NOMO-1 (cell line): ENCODE measurements at regions not wholly inside any gene's neighbourhood (a gene's known extent, or its start where the extent isn't known, plus 50 kb on each side); places are given as distances from the start of the nearest gene placed in this dataset.
A peak's percentile ranks its signal among the peaks of the same experiment; 100 is the strongest.

Source experiments
- DNase-seq, 2 experiments: peaks; one replicate each; lab custom pipeline; 2025; ENCODE audit not compliant: unreplicated experiment in 2 of 2; lab: John Stamatoyannopoulos, UW

DNA sequence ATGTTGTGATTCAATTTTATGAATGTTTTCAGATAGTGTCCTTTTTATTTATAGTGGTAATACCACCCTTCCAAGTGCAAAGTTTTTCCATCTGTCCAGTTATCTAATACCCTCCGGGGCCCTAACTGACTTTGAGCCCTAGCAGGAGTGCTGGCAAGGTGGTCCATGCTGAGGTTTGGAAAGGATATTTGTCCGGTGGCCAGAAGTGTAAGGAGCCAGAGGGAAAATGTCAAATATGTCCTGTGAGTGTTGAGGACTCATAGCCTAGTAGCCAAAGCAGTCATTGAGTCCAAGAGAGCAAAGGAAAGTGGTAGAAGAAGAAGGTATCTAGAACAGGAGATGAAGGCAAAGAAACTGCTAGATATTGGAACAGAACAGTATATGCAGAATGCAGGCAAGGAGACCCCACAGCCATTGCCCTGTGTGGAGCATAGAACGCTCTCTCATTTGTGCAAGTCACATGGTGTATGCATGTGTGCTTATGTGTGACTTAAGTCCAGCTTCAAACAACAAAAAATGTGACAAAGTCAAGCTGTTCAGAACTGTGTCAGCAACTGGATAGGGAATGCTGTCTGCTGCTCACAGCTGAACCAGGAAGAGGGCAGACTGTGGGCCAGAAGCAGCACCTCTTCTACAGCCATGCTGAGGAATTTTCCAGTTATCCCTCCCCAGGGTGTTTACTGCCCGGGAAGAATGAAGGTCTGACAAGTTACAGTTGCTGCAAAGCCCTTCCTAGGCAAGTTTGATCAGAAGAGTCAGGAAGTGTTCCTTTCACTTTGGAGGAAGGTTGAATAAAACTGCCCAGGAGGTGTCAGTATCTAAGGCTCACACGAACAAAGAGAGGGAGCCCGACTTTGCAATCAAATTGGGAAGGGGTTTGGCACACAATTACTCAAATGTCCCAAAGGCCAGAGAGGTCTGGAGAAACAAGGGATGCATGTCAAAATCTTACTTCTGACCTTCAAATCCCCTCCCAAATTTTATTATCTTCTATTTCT is 463.3 kb upstream of the DMAC1 start:
- no peak for DNase-seq

DNA sequence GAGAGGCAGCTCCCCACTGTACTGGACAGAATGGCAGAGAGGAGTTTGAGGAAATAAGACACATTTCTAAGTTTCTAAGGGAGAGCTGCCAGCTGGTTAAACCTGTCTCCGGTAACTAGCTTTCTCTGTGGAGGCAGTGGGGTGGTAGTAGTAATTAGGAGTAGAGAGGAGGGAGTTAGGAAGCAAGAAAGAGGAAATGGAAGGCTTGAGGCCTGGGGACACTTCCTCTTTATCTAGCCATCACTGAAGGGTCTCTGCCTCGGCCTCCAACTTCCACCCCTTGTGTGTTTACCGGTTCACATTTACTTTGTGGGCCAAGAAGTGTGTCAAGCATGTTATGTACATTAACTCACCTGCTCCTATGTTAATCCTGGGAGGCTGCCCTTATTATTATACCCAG is 462.2 kb upstream of the DMAC1 start:
- no peak for DNase-seq

DNA sequence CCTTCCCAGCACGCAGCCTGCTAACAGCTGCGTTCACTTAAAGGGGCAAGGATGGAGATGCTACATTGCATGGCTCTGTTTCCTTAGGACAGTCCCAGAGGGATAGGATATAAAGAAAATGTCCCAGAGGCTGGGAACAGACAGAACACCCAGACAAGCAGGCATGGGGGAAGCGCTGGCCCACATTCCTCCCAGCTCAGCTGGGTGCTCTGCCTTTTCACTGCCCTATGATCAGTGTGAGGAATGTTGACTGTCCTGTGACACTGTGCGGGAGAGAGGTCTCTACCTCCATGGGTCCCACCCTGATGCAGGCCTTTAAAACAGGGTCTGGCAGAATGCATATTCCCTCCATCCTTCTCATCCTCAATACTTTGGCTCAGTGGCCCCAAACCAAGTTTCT is 459.4 kb upstream of the DMAC1 start:
- DNase-seq = no peak

DNA sequence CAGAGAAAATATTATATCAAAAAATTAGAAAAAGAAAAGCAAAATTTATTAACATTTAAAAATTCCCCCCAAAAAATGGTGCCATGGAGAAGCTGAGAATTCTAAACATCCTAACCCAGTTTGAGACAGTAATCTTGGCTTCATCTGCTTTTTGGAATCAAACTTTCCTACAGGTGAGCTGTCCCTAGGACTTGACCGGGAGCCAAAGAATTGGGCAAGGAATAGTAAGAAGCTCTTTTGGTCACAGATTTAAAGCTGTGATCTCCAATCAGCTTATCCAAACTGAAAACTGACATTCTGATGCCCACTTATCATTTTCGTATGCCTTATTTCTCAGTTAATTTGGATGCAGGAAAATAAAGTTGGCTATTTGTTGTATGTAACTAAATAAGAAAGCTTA is 457.3 kb upstream of the DMAC1 start:
- no peak for DNase-seq

DNA sequence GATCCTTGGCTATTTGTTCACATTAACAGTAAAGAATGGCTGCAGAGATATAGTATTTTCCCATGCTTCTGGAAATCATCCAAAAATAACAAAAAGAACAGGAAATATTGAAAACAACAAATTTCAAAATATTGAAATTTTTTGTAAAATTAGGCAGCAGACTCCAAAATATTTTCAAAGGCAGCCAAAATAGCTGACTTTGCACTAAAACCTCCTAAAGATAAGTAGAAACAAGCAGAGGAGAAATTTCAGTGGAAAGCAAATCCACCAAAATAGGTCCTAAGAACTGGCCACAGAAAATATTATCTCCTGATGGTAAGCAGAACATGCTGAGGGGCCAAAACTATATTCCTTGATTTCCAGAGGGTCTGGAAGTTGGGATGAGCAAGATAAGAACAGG is 456.3 kb upstream of the DMAC1 start:
- no peak for DNase-seq

DNA sequence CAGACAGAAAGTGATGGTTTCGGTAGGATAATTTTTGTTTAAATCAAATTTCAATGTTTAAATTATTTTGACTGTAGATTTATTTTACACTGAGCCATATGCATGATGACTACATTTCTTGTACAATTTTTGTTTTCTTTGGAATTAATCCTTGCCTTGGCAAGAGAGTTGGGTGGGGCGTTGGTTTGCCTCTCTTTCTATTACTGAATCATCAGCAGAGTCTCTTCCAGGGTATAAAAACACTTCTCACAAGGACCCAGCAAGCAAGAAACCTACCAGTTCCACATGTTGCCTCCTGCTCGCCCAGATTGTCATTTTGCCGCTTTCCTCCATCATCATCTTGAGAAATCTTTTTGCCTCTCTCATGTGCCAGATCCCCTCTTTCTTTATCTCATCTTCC is 455.0 kb upstream of the DMAC1 start:
- DNase-seq = no peak

DNA sequence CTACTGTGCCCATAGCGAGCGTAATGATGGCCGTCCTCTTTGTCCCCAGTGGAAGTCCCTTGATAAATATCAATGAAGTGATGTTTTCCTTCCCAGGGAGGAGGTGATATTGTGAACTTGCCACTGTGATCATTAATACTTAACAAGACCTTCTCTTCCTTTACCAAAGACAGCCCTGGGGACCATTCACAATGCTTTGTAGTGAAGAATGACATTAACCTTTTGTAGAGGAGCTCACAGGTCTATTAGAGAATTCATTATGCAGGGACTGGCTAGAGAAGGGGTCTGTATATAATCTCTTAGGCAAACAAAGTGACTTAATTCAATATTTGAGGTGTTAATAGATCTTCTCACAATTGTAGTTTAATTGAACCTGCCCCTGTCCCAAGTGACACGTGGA is 452.9 kb upstream of the DMAC1 start:
- DNase-seq = no peak

DNA sequence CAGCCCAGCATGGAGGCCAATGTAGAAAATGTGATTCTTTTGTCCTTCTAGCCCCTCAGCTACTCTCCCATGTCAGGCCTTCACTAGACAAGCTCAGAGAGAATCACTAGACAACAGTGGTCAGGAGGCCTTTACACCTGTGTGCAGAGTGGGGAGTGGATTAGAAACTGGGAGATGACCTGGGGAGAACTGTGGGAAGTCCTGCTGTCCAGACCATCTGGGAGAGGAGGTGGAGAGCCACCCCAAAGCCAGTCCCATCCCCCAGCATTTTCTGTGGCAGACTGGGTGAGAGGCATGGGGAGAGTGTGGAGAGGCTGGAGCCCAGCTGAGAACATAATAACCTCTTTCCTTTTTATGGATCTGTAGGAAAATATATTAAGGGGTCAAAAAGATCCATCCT is 452.0 kb upstream of the DMAC1 start:
- DNase-seq = no peak

DNA sequence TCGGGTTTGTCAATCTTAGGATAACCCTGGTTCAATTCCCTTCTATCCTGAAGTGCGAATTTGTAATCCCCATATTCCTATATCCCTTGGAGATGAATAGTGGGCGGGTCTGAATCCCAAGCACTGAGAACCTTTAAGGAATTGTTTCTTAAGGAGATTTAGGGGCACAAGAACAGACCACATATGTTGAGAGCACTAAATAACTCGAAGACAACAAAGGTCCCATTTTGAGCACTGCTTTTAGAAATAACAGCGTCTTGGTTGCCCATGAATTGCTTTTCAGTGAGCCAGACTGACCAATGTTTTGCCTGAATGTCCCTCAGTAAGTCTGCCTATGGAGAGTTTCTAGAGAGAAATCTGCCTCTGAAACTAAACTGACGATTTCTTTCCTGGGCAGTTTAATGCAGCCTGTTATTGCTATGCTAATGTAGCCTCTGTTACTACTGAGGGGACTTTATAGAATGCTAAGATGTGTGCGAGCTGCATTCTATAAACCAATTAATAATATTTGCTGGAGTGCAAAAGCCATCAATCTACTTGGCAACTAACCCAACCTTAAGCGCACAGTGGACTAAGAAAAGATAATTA is 445.0 kb upstream of the DMAC1 start:
- DNase-seq = no peak

DNA sequence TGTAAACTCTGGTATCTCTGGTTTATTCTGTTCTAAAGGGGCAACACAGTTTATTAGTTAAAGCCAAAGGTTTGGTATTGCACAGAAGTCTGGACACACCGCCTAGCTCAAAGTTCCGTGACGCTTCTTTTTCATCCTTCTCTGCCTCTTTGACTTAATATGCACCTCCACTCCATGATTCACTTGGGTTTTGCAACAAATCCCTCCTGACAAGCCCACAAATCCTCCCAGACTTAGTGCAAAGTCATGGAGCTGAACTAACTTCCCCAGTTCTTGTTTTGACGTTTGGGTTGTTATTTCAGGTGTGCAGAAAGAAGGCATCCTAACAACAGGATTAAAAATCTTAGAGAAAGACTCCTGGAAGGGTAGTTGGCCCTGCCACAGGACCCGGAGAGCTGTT is 441.6 kb upstream of the DMAC1 start:
- DNase-seq = no peak

DNA sequence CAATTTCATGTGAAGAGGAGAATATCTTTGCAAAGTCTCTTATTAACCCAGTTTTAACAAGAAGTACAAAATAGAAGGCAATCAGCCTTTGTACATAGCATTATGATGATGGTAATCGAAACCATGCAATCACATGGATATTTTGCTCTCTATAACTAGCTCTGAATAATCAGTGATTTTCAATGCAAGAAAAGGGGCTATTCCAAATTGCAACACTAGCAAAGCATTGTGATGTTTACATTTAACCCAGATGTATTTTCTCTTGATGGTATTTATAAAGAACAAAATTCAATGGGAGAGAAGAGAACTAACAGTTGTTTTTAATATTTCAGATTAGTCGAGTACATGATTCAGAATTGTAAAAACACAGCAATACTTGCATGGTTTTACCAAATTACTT is 437.5 kb upstream of the DMAC1 start:
- no peak for DNase-seq

DNA sequence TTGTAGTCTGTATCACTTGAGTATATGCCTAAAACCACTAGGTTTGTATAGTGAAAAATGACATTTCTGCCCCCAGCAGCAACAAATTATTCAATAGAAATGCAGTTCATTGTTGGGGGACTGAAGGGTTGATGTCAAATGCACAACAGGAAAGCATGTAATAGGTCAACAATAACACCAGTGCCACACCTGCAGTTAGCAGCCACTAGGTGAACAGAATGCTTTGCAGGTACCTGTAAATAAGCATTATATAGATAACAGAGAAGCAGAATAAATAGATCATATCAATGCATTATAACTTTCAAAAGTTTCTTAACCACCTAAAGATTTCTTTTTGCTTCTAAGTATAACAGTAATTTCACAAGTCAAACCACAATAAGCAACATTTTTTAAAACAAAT is 435.9 kb upstream of the DMAC1 start:
- DNase-seq = no peak

DNA sequence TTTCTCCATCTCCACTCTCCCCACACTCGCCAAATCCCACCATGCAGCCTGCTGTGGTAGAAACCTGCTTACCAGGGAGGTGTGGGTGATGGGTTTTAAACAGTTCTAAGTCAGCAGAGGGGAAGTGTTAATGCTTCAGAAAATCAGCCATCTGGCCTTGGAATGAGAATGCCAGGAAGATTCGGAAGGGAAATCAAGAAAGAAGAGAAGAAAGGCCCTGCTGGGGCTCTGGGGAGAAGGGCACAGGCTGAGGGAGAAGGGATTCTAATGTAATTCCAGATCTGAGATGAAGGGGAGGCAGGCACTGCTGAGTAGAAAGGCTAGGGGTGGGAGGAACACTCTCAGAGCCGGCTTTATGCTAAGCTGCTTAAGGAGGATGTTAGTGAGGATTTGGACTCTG is 434.7 kb upstream of the DMAC1 start:
- no peak for DNase-seq

DNA sequence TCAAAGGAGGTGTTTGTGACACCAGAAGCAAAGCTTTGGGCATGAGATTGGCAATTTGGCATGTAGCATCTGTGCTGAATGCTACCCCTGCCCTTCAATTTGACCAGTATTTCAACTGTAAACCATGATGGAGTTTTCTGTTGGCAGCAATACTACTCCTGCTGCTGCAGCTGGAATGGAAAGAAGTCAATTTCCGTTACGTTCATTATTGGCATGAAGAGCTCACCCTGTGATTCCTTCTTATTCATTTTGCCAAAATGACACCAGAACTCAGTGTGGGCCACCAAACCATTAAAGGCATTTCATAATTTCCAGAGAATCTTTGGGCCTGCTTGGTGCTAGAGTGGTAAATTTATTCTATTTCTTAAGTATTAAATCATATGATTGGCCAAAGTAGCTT is 433.1 kb upstream of the DMAC1 start:
- DNase-seq = no peak

DNA sequence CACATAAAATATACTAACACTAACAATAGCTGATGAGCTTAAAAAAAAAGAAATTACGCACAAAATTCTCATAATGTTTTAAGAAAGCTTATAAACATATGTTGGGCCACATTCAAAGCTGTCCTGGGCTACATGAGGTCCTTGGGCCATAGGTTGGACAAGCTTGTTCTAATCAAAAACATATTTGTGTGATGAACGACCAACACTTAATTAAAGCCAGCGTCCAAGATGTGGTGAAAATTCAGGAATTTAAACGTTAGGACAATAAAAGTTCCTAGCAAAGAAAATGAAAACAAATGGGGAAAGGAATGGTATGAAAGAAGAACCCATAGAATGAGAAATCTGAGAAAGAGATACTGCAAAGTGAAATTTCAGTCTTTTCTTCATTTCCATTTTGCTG is 429.6 kb upstream of the DMAC1 start:
- DNase-seq = no peak

DNA sequence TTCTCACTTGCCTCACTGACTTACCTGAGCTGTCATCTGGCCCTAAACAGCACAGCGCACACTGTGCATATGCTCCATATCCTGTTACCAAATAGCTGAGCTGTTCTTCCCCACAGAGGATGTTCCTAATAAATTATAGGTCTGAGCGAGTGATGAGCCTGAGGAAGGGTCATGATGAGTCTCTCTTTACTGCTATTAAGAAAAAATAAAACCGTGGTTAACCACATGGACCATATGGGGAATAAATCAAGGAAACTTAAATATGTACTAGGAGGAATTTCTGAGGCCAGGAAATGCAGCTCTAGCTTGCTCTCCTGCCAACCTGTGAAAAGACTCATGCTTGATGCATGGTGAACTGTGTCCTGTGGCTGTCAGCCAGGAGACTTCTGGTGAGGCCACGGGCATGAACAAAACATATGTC is 424.8 kb upstream of the DMAC1 start:
- no peak for DNase-seq

DNA sequence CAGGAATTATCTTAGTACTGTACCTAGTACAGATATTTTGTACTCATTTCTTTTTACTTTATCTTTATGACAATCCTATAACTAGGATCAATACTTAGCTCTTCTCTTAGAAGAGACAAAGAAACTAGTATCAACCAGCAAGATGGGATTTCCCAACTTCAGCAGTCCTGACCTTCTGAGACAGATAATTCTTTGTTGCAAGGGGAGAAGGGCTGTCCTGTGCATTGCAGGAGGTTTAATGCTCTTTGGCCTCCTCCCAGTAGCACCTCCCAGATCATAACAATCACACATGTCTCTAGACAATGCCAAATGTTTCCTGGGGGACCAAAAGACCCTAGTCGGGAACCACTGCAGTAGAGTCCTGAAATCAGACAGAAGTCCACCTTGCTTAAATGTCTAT is 424.3 kb upstream of the DMAC1 start:
- DNase-seq = no peak

DNA sequence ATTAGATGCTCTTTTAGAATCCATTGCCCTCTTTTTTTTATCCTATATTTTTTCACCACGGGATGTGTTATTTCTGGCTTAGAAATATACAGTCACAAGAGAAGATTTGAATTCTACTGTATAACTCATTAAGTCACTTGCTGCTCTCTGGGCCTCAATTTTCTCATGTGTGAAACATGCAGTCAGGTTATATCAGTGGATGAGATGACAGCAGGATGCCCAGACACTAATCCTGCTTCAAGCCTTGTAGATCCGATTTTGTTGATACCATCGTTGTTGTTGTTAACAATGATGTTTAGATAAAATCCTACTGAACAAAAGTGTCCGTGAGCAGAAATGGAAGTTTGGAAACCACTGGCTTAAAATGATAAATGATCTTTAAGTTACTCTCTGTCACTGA is 421.9 kb upstream of the DMAC1 start:
- DNase-seq = no peak

DNA sequence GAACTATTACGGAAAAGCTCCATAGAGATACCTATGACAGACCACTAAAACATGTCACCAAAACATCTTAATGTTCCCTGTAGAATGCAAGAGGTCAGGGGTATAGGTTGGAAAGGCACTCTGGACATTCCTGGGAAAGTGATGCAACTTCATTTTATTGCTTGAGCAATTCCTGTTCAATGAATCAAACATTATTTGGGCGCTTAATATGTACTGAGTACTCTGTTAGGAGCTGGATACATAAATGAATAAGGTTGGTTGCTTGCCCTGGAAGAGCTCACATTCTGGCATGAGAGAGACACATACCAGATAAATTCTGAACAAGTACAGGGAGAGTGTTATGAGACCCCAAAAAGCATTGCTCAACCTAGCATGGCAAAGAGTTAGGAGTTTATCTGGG is 408.9 kb upstream of the DMAC1 start:
- DNase-seq = no peak

DNA sequence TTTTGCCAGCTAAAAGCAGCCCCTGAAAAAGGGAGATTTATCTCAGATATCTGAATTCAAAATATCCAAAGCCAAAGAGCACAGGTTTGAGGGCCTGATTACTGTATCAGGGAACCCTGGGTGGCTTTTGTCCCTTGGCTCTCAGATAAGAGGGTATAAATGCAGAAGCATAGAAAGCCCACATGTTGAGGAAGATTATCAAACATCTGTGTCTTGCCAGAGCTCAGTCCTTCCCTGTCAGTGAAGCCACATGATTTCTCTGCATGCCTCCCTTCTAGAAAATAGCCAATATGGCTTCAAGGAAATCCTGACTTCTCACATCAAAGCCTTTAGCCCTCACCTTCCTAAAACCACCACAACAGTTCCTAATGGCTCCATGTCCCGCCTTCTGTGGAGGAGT is 408.0 kb upstream of the DMAC1 start:
- DNase-seq = no peak

DNA sequence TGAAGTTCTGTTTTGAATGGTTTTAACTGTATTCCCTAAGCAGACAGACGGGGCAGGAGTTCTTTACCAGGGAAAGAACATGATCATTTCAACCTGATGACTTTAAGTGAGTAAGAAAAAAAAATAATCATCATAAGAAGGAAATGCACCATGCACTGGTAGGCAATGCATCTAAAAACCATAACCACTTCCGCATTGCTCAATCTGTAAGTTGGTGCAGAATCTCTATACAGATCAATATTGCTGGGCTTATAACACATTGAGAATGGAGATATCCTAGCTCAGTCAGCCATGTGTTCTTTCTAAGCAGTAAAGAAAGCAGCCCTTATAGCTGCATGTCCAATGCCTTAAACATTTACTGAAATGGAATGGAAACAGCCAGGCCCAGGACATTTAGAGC is 407.1 kb upstream of the DMAC1 start:
- peak in 1 of 2 experiments; percentile 2 for DNase-seq

DNA sequence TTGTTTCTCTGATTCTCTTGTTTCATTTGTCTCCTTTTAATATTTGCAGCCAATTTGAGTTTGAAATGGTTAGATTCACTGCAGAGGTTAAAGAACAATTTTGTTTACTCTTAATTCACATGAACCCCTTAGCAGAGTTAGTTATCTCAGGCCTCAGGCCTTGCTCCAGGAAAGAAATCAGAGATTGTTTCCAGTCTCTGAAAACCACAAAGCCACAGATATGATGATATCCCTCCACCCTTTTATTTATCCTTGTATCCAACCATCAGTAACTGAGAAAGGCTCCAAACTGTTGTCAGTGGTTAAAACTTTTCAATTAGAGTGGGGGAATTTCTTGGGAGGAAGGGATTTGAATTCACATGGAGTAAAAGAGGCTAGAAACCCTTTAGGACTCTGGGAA is 406.0 kb upstream of the DMAC1 start:
- DNase-seq = no peak
